Vagina (tissue), 2 donors: ENCODE measurements at regions not wholly inside any gene's neighbourhood (a gene's known extent, or its start where the extent isn't known, plus 50 kb on each side); places are given as distances from the start of the nearest gene placed in this dataset.
"Not testable (repeated sequence)": the region's sequence is repeated elsewhere in the genome, so short reads cannot be mapped to it uniquely, and the experiment has no call there.

ENCODE experiments used
- POLR2A ChIP-seq, 2 donors: fragments of 450-650 bp; IDR thresholded peaks; one replicate each; pipeline ENCODE4 v1.6.1; 2017; ENCODE audit warnings: antibody characterized with exemption in 2 of 2, mild to moderate bottlenecking in 2 of 2, moderate library complexity in 2 of 2
- TF ChIP-seq, protein P1 (sequence below), 3 experiments: fragments of 450-650 bp in 2 of 3; fragments of 200-600 bp in 1 of 3; sonication (generic) in 1 of 3; IDR thresholded peaks; one replicate each; pipeline ENCODE4 v1.5.1; 2017 to 2019; ENCODE audit warnings: antibody characterized with exemption in 3 of 3, mild to moderate bottlenecking in 2 of 3, moderate library complexity in 2 of 3

DNA sequence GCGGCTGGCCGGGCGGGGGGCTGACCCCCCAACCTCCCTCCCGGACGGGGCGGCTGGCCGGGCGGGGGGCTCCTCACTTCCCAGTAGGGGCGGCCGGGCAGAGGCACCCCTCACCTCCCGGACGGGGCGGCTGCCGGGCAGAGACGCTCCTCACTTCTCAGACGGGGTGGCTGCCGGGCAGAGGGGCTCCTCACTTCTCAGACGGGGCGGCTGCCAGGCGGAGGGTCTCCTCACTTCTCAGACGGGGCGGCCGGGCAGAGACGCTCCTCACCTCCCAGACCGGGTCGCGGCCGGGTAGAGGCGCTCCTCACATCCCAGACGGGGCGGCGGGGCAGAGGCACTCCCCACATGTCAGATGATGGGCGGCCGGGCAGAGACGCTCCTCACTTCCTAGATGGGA is 112.6 kb upstream of the FAM174B start:
- TF ChIP-seq, protein P1, sequence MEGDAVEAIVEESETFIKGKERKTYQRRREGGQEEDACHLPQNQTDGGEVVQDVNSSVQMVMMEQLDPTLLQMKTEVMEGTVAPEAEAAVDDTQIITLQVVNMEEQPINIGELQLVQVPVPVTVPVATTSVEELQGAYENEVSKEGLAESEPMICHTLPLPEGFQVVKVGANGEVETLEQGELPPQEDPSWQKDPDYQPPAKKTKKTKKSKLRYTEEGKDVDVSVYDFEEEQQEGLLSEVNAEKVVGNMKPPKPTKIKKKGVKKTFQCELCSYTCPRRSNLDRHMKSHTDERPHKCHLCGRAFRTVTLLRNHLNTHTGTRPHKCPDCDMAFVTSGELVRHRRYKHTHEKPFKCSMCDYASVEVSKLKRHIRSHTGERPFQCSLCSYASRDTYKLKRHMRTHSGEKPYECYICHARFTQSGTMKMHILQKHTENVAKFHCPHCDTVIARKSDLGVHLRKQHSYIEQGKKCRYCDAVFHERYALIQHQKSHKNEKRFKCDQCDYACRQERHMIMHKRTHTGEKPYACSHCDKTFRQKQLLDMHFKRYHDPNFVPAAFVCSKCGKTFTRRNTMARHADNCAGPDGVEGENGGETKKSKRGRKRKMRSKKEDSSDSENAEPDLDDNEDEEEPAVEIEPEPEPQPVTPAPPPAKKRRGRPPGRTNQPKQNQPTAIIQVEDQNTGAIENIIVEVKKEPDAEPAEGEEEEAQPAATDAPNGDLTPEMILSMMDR (IDR thresholded peaks at IDR 0.05): not testable (repeated sequence)
- TF ChIP-seq POLR2A (IDR thresholded peaks at IDR 0.05): not testable (repeated sequence)
